ENCODE measurements at regions not wholly inside any gene's neighbourhood (a gene's known extent, or its start where the extent isn't known, plus 50 kb on each side); places are given as distances from the start of the nearest gene placed in this dataset.

DNA sequence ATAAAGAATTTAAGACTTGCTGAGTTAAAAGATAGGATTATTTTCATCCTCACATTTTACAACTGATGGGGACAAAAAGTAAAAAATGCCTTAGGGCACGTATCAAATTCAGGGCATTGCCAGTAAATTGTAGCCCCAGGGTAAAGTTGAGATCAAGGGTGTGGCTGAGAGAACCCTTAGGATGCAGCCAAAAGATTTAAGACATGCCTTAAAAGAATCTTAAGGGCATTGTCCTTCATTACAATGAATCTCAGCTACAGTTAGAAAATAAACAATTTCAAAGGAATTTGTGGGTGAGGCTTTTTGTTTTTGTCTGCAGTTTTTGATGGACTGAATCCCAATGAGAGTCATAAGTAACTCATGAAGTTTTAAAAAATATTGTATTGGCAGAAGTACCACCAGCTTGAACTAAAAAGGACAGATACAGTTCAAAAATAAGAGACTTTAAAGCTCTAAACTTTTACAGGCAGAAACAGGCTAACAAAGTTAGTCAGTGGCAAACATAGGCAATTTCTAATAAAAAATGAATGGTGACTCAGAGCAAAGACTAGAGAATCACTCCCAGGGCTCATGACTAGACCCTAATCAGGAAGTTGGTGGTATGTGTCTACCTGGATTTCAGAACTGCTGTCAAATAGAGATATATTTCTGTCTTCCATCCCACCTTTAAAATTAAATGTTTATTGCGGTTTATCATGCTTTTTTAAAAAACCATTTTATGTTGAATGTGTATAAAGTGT is 165.1 kb upstream of the SNX7 start:
- Histone ChIP-seq H3K9ac (no peak overlapping the region), H3K4me2 (no peak overlapping the region), H3K27ac (no peak overlapping the region), H2AFZ (ENCODE audit: low read depth) (no peak overlapping the region), H4K20me1 (ENCODE audit: insufficient read depth) (no peaks in the 10 kb centered on the region), H3K79me2 (ENCODE audit: insufficient read depth, low read depth) (no peaks in the 10 kb centered on the region), H3K4me3 (IDR thresholded peaks at IDR 0.05; ENCODE audit: insufficient read depth, low read depth, low read length) (no peak overlapping the region), H3K27me3 (ENCODE audit: insufficient read depth, low read depth) (no peaks in the 10 kb centered on the region), H3K4me1 (ENCODE audit: low read depth, poor library complexity, severe bottlenecking) (no peaks in the 10 kb centered on the region), H3K36me3 (ENCODE audit: insufficient read depth) (no peaks in the 10 kb centered on the region)
- TF ChIP-seq, protein P1, sequence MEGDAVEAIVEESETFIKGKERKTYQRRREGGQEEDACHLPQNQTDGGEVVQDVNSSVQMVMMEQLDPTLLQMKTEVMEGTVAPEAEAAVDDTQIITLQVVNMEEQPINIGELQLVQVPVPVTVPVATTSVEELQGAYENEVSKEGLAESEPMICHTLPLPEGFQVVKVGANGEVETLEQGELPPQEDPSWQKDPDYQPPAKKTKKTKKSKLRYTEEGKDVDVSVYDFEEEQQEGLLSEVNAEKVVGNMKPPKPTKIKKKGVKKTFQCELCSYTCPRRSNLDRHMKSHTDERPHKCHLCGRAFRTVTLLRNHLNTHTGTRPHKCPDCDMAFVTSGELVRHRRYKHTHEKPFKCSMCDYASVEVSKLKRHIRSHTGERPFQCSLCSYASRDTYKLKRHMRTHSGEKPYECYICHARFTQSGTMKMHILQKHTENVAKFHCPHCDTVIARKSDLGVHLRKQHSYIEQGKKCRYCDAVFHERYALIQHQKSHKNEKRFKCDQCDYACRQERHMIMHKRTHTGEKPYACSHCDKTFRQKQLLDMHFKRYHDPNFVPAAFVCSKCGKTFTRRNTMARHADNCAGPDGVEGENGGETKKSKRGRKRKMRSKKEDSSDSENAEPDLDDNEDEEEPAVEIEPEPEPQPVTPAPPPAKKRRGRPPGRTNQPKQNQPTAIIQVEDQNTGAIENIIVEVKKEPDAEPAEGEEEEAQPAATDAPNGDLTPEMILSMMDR (conservative IDR thresholded peaks at IDR 0.05; ENCODE audit: low read depth, low read length) = no peak

DNA sequence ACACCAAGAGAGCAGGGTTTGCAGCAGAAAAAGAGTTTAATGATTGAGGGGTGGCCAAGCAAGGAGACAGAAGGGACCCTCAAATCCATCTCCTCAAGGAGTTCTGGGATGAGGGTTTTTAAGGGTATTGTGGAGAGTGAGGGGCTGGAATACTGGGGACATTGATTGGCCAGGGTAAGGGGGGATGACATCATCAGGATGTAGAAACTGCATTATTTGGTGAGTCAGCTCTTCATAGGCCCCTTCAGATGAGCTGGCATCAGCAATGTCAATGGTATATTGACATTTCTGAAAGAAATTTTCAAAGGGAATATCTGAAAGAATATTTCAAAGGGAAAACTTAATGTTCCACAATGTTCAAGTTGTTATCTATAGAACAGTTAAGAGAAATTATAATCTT is 168.1 kb upstream of the SNX7 start:
- TF ChIP-seq, protein P1 (conservative IDR thresholded peaks at IDR 0.05; ENCODE audit: low read depth, low read length) = no peak
- Histone ChIP-seq H3K4me2 (no peak overlapping the region), H3K79me2 (ENCODE audit: insufficient read depth, low read depth) (no peaks in the 10 kb centered on the region), H2AFZ (ENCODE audit: low read depth) (no peak overlapping the region), H3K4me3 (IDR thresholded peaks at IDR 0.05; ENCODE audit: insufficient read depth, low read depth, low read length) (no peak overlapping the region), H4K20me1 (ENCODE audit: insufficient read depth) (no peaks in the 10 kb centered on the region), H3K27ac (no peak overlapping the region), H3K9ac (no peak overlapping the region), H3K4me1 (ENCODE audit: low read depth, poor library complexity, severe bottlenecking) (peaks cover 16% of the 10 kb centered on the region), H3K36me3 (ENCODE audit: insufficient read depth) (no peaks in the 10 kb centered on the region), H3K27me3 (ENCODE audit: insufficient read depth, low read depth) (no peaks in the 10 kb centered on the region)

DNA sequence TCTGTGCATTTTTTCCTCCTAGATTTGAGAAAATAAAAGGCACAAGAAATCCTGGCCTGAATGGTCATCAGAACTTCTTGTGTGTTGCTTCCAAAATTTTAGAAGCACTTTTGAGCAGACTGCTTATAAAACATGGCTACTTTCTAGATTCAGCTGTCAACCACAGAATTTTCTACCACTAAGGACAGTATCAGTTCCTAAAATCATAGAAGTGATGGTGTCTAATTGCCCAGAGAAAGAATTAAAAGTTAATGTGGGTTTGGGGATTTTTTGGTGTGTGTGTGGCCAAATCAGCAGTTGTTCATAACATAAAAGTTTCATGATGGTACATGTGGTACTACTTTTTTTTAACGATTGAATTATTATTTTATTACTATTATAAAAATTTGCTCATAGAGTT is 171.4 kb upstream of the SNX7 start:
- Histone ChIP-seq H3K9ac (no peak overlapping the region), H3K4me3 (IDR thresholded peaks at IDR 0.05; ENCODE audit: insufficient read depth, low read depth, low read length) (no peak overlapping the region), H2AFZ (ENCODE audit: low read depth) (no peak overlapping the region), H3K4me1 (ENCODE audit: low read depth, poor library complexity, severe bottlenecking) (peaks cover 16% of the 10 kb centered on the region), H3K79me2 (ENCODE audit: insufficient read depth, low read depth) (no peaks in the 10 kb centered on the region), H3K4me2 (no peak overlapping the region; the same call in 1 of the 2 replicates), H3K27ac (0 out of 2 replicates have a peak overlapping the region, but pooled peaks have one; percentile 9), H3K36me3 (ENCODE audit: insufficient read depth) (no peaks in the 10 kb centered on the region), H4K20me1 (ENCODE audit: insufficient read depth) (no peaks in the 10 kb centered on the region), H3K27me3 (ENCODE audit: insufficient read depth, low read depth) (no peaks in the 10 kb centered on the region)
- TF ChIP-seq, protein P1 (conservative IDR thresholded peaks at IDR 0.05; ENCODE audit: low read depth, low read length) = no peak

DNA sequence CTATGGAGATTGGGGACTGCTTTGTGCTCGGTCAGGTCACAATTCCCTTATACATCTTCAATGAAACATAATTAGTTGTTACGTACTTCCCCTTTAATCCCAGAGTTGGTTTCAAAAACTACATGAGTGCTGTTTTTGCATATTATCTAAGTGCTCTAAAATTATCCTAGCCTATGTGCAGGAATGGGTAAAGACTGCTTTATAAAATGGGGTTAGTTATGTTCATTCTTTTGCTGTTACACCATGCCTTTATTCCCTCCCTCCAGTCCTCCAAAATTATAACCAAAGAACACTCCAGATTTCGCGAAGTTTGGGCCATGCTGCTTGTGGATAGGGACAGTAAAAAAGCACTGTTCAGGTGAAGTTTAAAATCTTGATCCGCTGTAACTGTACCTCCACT is 173.9 kb upstream of the SNX7 start:
- Histone ChIP-seq H3K27me3 (ENCODE audit: insufficient read depth, low read depth) (no peaks in the 10 kb centered on the region), H3K4me3 (IDR thresholded peaks at IDR 0.05; ENCODE audit: insufficient read depth, low read depth, low read length) (no peak overlapping the region), H3K4me2 (no peak overlapping the region), H3K4me1 (ENCODE audit: low read depth, poor library complexity, severe bottlenecking) (peaks cover 16% of the 10 kb centered on the region), H3K27ac (no peak overlapping the region), H4K20me1 (ENCODE audit: insufficient read depth) (no peaks in the 10 kb centered on the region), H3K9ac (no peak overlapping the region), H2AFZ (ENCODE audit: low read depth) (no peak overlapping the region), H3K79me2 (ENCODE audit: insufficient read depth, low read depth) (no peaks in the 10 kb centered on the region), H3K36me3 (ENCODE audit: insufficient read depth) (no peaks in the 10 kb centered on the region)
- TF ChIP-seq, protein P1 (conservative IDR thresholded peaks at IDR 0.05; ENCODE audit: low read depth, low read length) = no peak

Measured in KMS-11 (cell line).